Uterus (tissue), 2 donors: ENCODE measurements at regions not wholly inside any gene's neighbourhood (a gene's known extent, or its start where the extent isn't known, plus 50 kb on each side); places are given as distances from the start of the nearest gene placed in this dataset.

ENCODE experiments used
- POLR2A ChIP-seq, 2 donors: fragments of 450-650 bp; IDR thresholded peaks; one replicate each; pipeline ENCODE4 v1.6.1; 2016; ENCODE audit warnings: antibody characterized with exemption in 2 of 2, mild to moderate bottlenecking in 1 of 2, moderate library complexity in 1 of 2
- TF ChIP-seq, protein P1 (sequence below), 4 experiments: fragments of 200-600 bp in 2 of 4; fragments of 450-650 bp in 2 of 4; sonication (generic) in 2 of 4; IDR thresholded peaks; one replicate each; pipeline ENCODE4 v1.5.1; 2016 to 2019; ENCODE audit warnings: antibody characterized with exemption in 4 of 4, mild to moderate bottlenecking in 2 of 4, moderate library complexity in 1 of 4

DNA sequence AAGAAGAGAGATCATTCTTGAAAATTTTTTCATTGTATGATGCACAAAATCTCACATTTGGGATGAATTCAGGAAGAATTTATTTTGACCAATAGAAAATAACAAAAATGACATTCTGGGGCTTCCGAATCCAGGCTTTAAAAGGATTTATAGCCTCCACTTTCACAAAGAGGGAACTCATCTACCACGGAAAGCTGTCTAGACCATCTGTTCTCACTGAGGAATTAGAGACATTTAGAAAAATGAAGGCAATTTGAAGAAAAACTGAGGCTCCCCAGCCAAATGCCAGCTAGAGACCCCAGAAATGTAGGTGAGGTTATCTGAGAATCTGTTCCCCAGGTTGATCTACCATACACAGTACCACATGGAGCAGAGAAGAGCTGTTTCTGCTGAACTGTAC is 464.3 kb downstream of the TMA16 start:
- TF ChIP-seq, protein P1, sequence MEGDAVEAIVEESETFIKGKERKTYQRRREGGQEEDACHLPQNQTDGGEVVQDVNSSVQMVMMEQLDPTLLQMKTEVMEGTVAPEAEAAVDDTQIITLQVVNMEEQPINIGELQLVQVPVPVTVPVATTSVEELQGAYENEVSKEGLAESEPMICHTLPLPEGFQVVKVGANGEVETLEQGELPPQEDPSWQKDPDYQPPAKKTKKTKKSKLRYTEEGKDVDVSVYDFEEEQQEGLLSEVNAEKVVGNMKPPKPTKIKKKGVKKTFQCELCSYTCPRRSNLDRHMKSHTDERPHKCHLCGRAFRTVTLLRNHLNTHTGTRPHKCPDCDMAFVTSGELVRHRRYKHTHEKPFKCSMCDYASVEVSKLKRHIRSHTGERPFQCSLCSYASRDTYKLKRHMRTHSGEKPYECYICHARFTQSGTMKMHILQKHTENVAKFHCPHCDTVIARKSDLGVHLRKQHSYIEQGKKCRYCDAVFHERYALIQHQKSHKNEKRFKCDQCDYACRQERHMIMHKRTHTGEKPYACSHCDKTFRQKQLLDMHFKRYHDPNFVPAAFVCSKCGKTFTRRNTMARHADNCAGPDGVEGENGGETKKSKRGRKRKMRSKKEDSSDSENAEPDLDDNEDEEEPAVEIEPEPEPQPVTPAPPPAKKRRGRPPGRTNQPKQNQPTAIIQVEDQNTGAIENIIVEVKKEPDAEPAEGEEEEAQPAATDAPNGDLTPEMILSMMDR (IDR thresholded peaks at IDR 0.05), result no peak
- TF ChIP-seq POLR2A (IDR thresholded peaks at IDR 0.05), result no peak
